NCI-H1417 (cell line): ENCODE measurements at regions not wholly inside any gene's neighbourhood (a gene's known extent, or its start where the extent isn't known, plus 50 kb on each side); places are given as distances from the start of the nearest gene placed in this dataset.

Experiments
- DNase-seq, 3 experiments: peaks; one replicate each; lab custom pipeline; 2025; lab: John Stamatoyannopoulos, UW

- DNase-seq = no peak
Measured at GRCh38 chr2:160876765-160877164, 283.5 kb upstream of the TANK start.

- DNase-seq = no peak
Measured at GRCh38 chr2:160878618-160879017, 281.6 kb upstream of the TANK start.

GRCh38 chr2:160882906-160883305 is 277.3 kb upstream of the TANK start:
- DNase-seq = no peak

GRCh38 chr2:160884056-160884455 is 276.2 kb upstream of the TANK start:
- no peak for DNase-seq

GRCh38 chr2:160889439-160890170 is 270.6 kb upstream of the TANK start:
- DNase-seq = no peak

- DNase-seq = no peak
Measured at GRCh38 chr2:160890667-160891352, 269.4 kb upstream of the TANK start.

- DNase-seq = no peak
Measured at GRCh38 chr2:160891353-160891740, 268.9 kb upstream of the TANK start.

GRCh38 chr2:160892204-160892603 is 268.0 kb upstream of the TANK start:
- no peak for DNase-seq

GRCh38 chr2:160893581-160893980 is 266.6 kb upstream of the TANK start:
- no peak for DNase-seq

- DNase-seq = no peak
Measured at GRCh38 chr2:160898581-160899307, 261.5 kb upstream of the TANK start.

- no peak for DNase-seq
Measured at GRCh38 chr2:160901613-160902012, 258.6 kb upstream of the TANK start.

GRCh38 chr2:160905862-160906261 is 254.4 kb upstream of the TANK start:
- DNase-seq = no peak

- no peak for DNase-seq
Measured at GRCh38 chr2:160906878-160907277, 253.3 kb upstream of the TANK start.

GRCh38 chr2:160907738-160908137 is 252.5 kb upstream of the TANK start:
- no peak for DNase-seq

- DNase-seq = no peak
Measured at GRCh38 chr2:160908157-160908556, 252.1 kb upstream of the TANK start.

GRCh38 chr2:160909781-160910242 is 250.4 kb upstream of the TANK start:
- no peak for DNase-seq

GRCh38 chr2:160910681-160911080 is 249.5 kb upstream of the TANK start:
- DNase-seq = no peak

GRCh38 chr2:160911258-160911657 is 249.0 kb upstream of the TANK start:
- no peak for DNase-seq

GRCh38 chr2:160912276-160912675 is 248.0 kb upstream of the TANK start:
- DNase-seq = no peak

- DNase-seq = no peak
Measured at GRCh38 chr2:160913323-160913722, 246.9 kb upstream of the TANK start.

GRCh38 chr2:160914217-160914616 is 246.0 kb upstream of the TANK start:
- no peak for DNase-seq

GRCh38 chr2:160916300-160916699 is 243.9 kb upstream of the TANK start:
- DNase-seq = no peak

GRCh38 chr2:160917850-160918249 is 242.4 kb upstream of the TANK start:
- DNase-seq = no peak
